HEK293 (cell line): ENCODE measurements at regions not wholly inside any gene's neighbourhood (a gene's known extent, or its start where the extent isn't known, plus 50 kb on each side); places are given as distances from the start of the nearest gene placed in this dataset.

Experiments used
- CTCF ChIA-PET: fragments of 350-600 bp; formaldehyde crosslinking; extraction: SDS; loops from one replicate; lab custom pipeline; 2021; ENCODE audit warnings: antibody characterized with exemption; lab: Yijun Ruan, JAX
- POLR2A ChIA-PET: fragments of 300-600 bp; formaldehyde crosslinking; extraction: SDS; loops from one replicate; lab custom pipeline; 2020; ENCODE audit warnings: antibody characterized with exemption, inconsistent platforms; lab: Yijun Ruan, JAX
- H3K27ac ChIP-seq: fragments of 200-500 bp; sonication (Bioruptor generic); 2 replicates; pipeline ENCODE4 v1.5.1; 2014; ENCODE audit warnings: low read depth, low read length, control low read depth, inconsistent platforms; ENCODE audit errors: extremely low read depth
- H3K36me3 ChIP-seq, 2 experiments: fragments of 200-500 bp in 1 of 2; sonication (Bioruptor generic) in 1 of 2; 1 replicate in 1 of 2; 2 replicates in 1 of 2; pipeline ENCODE4 v1.5.1; 2014 to 2017; ENCODE audit warnings: inconsistent platforms in 2 of 2, low read length in 2 of 2; ENCODE audit not compliant: control insufficient read depth in 2 of 2, insufficient read depth in 1 of 2
- H3K4me1 ChIP-seq: fragments of 200-500 bp; sonication (Bioruptor generic); 2 replicates; pipeline ENCODE4 v1.5.1; 2014; ENCODE audit warnings: mild to moderate bottlenecking, low read length, inconsistent platforms; ENCODE audit not compliant: control insufficient read depth, insufficient read depth
- H3K4me3 ChIP-seq: 2 replicates; pipeline ENCODE4 v1.5.1; 2011; ENCODE audit warnings: low read depth, mild to moderate bottlenecking, control low read depth, low read length, moderate library complexity
- H3K9me3 ChIP-seq: fragments of 200-500 bp; sonication (Bioruptor generic); 2 replicates; pipeline ENCODE4 v1.5.1; 2014; ENCODE audit warnings: low read depth, low read length, inconsistent platforms; ENCODE audit not compliant: control insufficient read depth, insufficient read depth
- HOXC10 ChIP-seq: sonication (generic); formaldehyde crosslinking; IDR thresholded peaks from 2 replicates; pipeline ENCODE4 v1.8.1; 2023; ENCODE audit warnings: mild to moderate bottlenecking, missing genetic modification reagents
- KLF9 ChIP-seq: fragments of 450-650 bp; formaldehyde crosslinking; IDR thresholded peaks from 2 replicates; pipeline ENCODE4 v1.5.1; 2016; ENCODE audit warnings: missing biosample characterization, missing genetic modification characterization, low read depth
- OVOL3 ChIP-seq: fragments of 450-650 bp; formaldehyde crosslinking; IDR thresholded peaks from 2 replicates; pipeline ENCODE4 v1.5.1; 2016; ENCODE audit warnings: missing biosample characterization, missing genetic modification characterization
- REPIN1 ChIP-seq: fragments of 450-650 bp; formaldehyde crosslinking; IDR thresholded peaks from 2 replicates; pipeline ENCODE4 v1.5.1; 2017; ENCODE audit warnings: missing biosample characterization, missing genetic modification characterization, low read depth
- SCRT1 ChIP-seq: fragments of 450-650 bp; formaldehyde crosslinking; IDR thresholded peaks from 2 replicates; pipeline ENCODE4 v1.5.1; 2016; ENCODE audit warnings: missing biosample characterization, missing genetic modification characterization, borderline replicate concordance
- SETDB1 ChIP-seq: IDR thresholded peaks from one replicate; pipeline ENCODE4 v1.6.1; 2017; ENCODE audit warnings: mild to moderate bottlenecking, low read length, moderate library complexity, mixed read lengths; ENCODE audit not compliant: insufficient read length
- TCF7L2 ChIP-seq: IDR thresholded peaks from 2 replicates; pipeline ENCODE4 v1.6.1; 2011; ENCODE audit warnings: low read depth, mild to moderate bottlenecking, inconsistent platforms, low read length, moderate library complexity, borderline replicate concordance
- ZNF138 ChIP-seq: fragments of 450-650 bp; formaldehyde crosslinking; IDR thresholded peaks from 2 replicates; pipeline ENCODE4 v1.5.1; 2016; ENCODE audit warnings: missing biosample characterization, missing genetic modification characterization, borderline replicate concordance
- ZNF19 ChIP-seq: fragments of 450-650 bp; formaldehyde crosslinking; IDR thresholded peaks from 2 replicates; pipeline ENCODE4; 2016; ENCODE audit warnings: missing biosample characterization, missing genetic modification characterization, low read depth
- ZNF211 ChIP-seq: fragments of 450-650 bp; formaldehyde crosslinking; IDR thresholded peaks from 2 replicates; pipeline ENCODE4 v1.5.1; 2016; ENCODE audit warnings: low read depth, missing biosample characterization, missing genetic modification characterization
- ZNF221 ChIP-seq: fragments of 450-650 bp; formaldehyde crosslinking; IDR thresholded peaks from 2 replicates; pipeline ENCODE4 v1.5.1; 2017; ENCODE audit warnings: missing biosample characterization, missing genetic modification characterization, borderline replicate concordance
- ZNF350 ChIP-seq: fragments of 450-650 bp; formaldehyde crosslinking; IDR thresholded peaks from 2 replicates; pipeline ENCODE4 v1.5.0; 2017; ENCODE audit warnings: missing biosample characterization, mild to moderate bottlenecking, missing genetic modification characterization
- ZNF362 ChIP-seq: fragments of 450-650 bp; formaldehyde crosslinking; IDR thresholded peaks from 2 replicates; pipeline ENCODE4 v1.5.1; 2016; ENCODE audit warnings: missing biosample characterization, missing genetic modification characterization
- ZNF394 ChIP-seq: fragments of 450-650 bp; formaldehyde crosslinking; IDR thresholded peaks from 2 replicates; pipeline ENCODE4 v1.5.1; 2016; ENCODE audit warnings: missing biosample characterization, missing genetic modification characterization, mild to moderate bottlenecking, moderate library complexity, borderline replicate concordance
- ZNF549 ChIP-seq: fragments of 450-650 bp; IDR thresholded peaks from 2 replicates; pipeline ENCODE4 v1.5.1; 2018; ENCODE audit warnings: missing biosample characterization, missing genetic modification characterization, mild to moderate bottlenecking, inconsistent platforms, moderate library complexity
- ZNF629 ChIP-seq: fragments of 450-650 bp; formaldehyde crosslinking; IDR thresholded peaks from 2 replicates; pipeline ENCODE4 v1.5.1; 2017; ENCODE audit warnings: missing biosample characterization, missing genetic modification characterization
- ZNF645 ChIP-seq: fragments of 450-650 bp; formaldehyde crosslinking; IDR thresholded peaks from 2 replicates; pipeline ENCODE4; 2016; ENCODE audit warnings: missing biosample characterization, missing genetic modification characterization
- ZNF707 ChIP-seq: fragments of 450-650 bp; formaldehyde crosslinking; IDR thresholded peaks from 2 replicates; pipeline ENCODE4 v1.5.1; 2016; ENCODE audit warnings: missing biosample characterization, missing genetic modification characterization
- ZNF776 ChIP-seq: fragments of 450-650 bp; formaldehyde crosslinking; IDR thresholded peaks from 2 replicates; pipeline ENCODE4 v1.5.0; 2017; ENCODE audit warnings: missing biosample characterization, missing genetic modification characterization, borderline replicate concordance
- ZNF785 ChIP-seq: fragments of 450-650 bp; formaldehyde crosslinking; IDR thresholded peaks from 2 replicates; pipeline ENCODE4 v1.5.1; 2016; ENCODE audit warnings: missing biosample characterization, missing genetic modification characterization
- TF ChIP-seq, protein P1 (sequence below): fragments of 450-650 bp; formaldehyde crosslinking; IDR thresholded peaks from 2 replicates; pipeline ENCODE4 v1.5.1; 2016; ENCODE audit warnings: missing biosample characterization, missing genetic modification characterization
- TF ChIP-seq, protein P2 (sequence below): fragments of 450-650 bp; formaldehyde crosslinking; optimal IDR thresholded peaks from 2 replicates; pipeline ENCODE3; 2016; ENCODE audit warnings: missing biosample characterization, mild to moderate bottlenecking, missing genetic modification characterization

- H3K9me3 ChIP-seq = no peaks in the 10 kb centered on the region
- CTCF ChIA-PET = interaction anchor here (0.9 to 3.2 kb wide), 3 partner anchors 10 to 258 kb away, joined by 3 to 11 read pairs (median 4); no protein-coding TSS in a partner anchor
- no peaks in the 10 kb centered on the region for H3K36me3 ChIP-seq
- no peaks in the 10 kb centered on the region for H3K4me1 ChIP-seq
- H3K4me3 ChIP-seq = no peak overlapping the region
- no peak for TF ChIP-seq ZNF221 (tag by site-specific recombination)
- no peak for TF ChIP-seq ZNF362 (tag by site-specific recombination)
- TF ChIP-seq ZNF785 = no peak
- TF ChIP-seq HOXC10 (CRISPR knock-in tag) = no peak
- TF ChIP-seq ZNF629 (tag by site-specific recombination) = no peak
- TF ChIP-seq, protein P1, sequence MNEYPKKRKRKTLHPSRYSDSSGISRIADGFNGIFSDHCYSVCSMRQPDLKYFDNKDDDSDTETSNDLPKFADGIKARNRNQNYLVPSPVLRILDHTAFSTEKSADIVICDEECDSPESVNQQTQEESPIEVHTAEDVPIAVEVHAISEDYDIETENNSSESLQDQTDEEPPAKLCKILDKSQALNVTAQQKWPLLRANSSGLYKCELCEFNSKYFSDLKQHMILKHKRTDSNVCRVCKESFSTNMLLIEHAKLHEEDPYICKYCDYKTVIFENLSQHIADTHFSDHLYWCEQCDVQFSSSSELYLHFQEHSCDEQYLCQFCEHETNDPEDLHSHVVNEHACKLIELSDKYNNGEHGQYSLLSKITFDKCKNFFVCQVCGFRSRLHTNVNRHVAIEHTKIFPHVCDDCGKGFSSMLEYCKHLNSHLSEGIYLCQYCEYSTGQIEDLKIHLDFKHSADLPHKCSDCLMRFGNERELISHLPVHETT (tag by site-specific recombination) = no peak
- no peak for TF ChIP-seq REPIN1 (tag by site-specific recombination)
- no peak for TF ChIP-seq OVOL3 (tag by site-specific recombination)
- no peak for TF ChIP-seq ZNF707 (tag by site-specific recombination)
- no peak for TF ChIP-seq ZNF19 (tag by site-specific recombination)
- no peak for TF ChIP-seq ZNF645
- no peak for TF ChIP-seq ZNF138 (tag by site-specific recombination)
- TF ChIP-seq TCF7L2 = no peak
- no peak for TF ChIP-seq ZNF211 (tag by site-specific recombination)
- TF ChIP-seq, all 188 proteins: peak for 0
- POLR2A ChIA-PET = no interaction called here
- no peak overlapping the region for H3K27ac ChIP-seq
Observed at GRCh38 chr2:71804281-71804751, 343.3 kb downstream of the CYP26B1 start.

DNA sequence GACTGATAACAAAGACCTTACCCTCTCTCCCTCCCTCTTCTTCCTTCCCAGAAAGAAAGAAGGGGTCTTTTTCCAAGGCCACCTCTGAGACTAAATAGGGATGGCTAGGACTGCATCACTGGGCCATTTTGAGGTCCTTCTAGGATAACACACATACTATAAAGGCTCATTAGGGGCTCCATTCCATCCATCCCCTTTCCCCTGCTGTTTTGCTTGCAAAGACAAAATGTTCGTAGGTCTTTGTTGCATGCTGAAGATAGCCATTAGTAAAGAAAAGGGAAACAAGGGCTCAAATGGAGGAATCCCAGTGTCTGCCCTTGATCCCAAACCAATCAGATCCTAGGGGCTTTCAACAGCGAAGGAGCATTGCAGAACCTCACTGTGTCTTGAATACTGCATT lies 344.3 kb downstream of the CYP26B1 start:
- POLR2A ChIA-PET = no interaction called here
- no peaks in the 10 kb centered on the region for H3K4me1 ChIP-seq
- H3K27ac ChIP-seq = no peak overlapping the region
- no peaks in the 10 kb centered on the region for H3K9me3 ChIP-seq
- H3K36me3 ChIP-seq = no peaks in the 10 kb centered on the region
- TF ChIP-seq, protein P2, sequence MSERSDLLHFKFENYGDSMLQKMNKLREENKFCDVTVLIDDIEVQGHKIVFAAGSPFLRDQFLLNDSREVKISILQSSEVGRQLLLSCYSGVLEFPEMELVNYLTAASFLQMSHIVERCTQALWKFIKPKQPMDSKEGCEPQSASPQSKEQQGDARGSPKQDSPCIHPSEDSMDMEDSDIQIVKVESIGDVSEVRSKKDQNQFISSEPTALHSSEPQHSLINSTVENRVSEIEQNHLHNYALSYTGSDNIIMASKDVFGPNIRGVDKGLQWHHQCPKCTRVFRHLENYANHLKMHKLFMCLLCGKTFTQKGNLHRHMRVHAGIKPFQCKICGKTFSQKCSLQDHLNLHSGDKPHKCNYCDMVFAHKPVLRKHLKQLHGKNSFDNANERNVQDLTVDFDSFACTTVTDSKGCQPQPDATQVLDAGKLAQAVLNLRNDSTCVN (tag by site-specific recombination) = no peak
- TF ChIP-seq KLF9 (tag by site-specific recombination) (no peak), ZNF776 (tag by site-specific recombination) (no peak), ZNF350 (no peak), ZNF394 (no peak), ZNF549 (tag by site-specific recombination) (no peak), SETDB1 (no peak), SCRT1 (no peak)
- no peak overlapping the region for H3K4me3 ChIP-seq
- CTCF ChIA-PET = interaction anchor here (1.0 to 4.3 kb wide), 5 partner anchors 9 to 348 kb away, joined by 3 to 26 read pairs (median 8); no protein-coding TSS in a partner anchor
